B cell (primary cell): ENCODE measurements at regions not wholly inside any gene's neighbourhood (a gene's known extent, or its start where the extent isn't known, plus 50 kb on each side); places are given as distances from the start of the nearest gene placed in this dataset.

Experiments
- ATAC-seq: fragments of 200-7000 bp; cut with Tn5 transposase; one replicate; pipeline ENCODE4 v1.10.0; 2021; ENCODE audit warnings: low read depth, mild to moderate bottlenecking, moderate number of reproducible peaks, moderate library complexity
- CTCF ChIA-PET: fragments of 350-600 bp; sonication (Branson Sonifier 250); formaldehyde crosslinking; loops from one replicate; lab custom pipeline; 2021; ENCODE audit warnings: antibody characterized with exemption, inconsistent platforms; lab: Charles Lee
- POLR2A ChIA-PET: fragments of 350-600 bp; sonication (Branson Sonifier 250); formaldehyde crosslinking; loops from one replicate; lab custom pipeline; 2021; ENCODE audit warnings: antibody characterized with exemption; lab: Charles Lee
- DNase-seq: peaks from one replicate; pipeline ENCODE4 v3.0.0; 2013
- H2AFZ ChIP-seq: 2 replicates; pipeline ENCODE4 v1.6.1; 2012; ENCODE audit warnings: mild to moderate bottlenecking, low read depth, low read length; ENCODE audit not compliant: insufficient read depth, poor library complexity, severe bottlenecking
- H3K27ac ChIP-seq, 2 donors: 1 replicate in 1 of 2; 2 replicates in 1 of 2; pipeline ENCODE4 v1.5.1; 2012 to 2013; ENCODE audit warnings: low read length in 2 of 2, mild to moderate bottlenecking in 2 of 2, moderate library complexity in 1 of 2
- H3K27me3 ChIP-seq, 4 experiments: fragments of 200-600 bp in 1 of 4; sonication (generic) in 1 of 4; replicated peaks in 1 of 4; 1 replicate in 2 of 4; 2 replicates in 2 of 4; pipeline versions ENCODE4 v1.6.1 to v1.7.0; 2013 to 2016; ENCODE audit warnings: low read length in 3 of 4, mild to moderate bottlenecking in 2 of 4, mixed read lengths in 1 of 4, moderate library complexity in 1 of 4; ENCODE audit not compliant: insufficient read depth in 4 of 4, control insufficient read depth in 3 of 4; ENCODE audit errors: control extremely low read depth in 1 of 4
- H3K36me3 ChIP-seq, 2 experiments: replicated peaks in 1 of 2; 1 replicate in 1 of 2; 2 replicates in 1 of 2; pipeline versions ENCODE4 v1.6.1 to v1.7.1; 2013; ENCODE audit warnings: low read length in 1 of 2; ENCODE audit not compliant: insufficient read depth in 2 of 2, control insufficient read depth in 1 of 2; ENCODE audit errors: control extremely low read depth in 1 of 2, extremely low read depth in 1 of 2
- H3K4me1 ChIP-seq, 2 donors: fragments of 200-600 bp in 1 of 2; sonication (generic) in 1 of 2; 1 replicate in 1 of 2; 2 replicates in 1 of 2; pipeline versions ENCODE4 v1.5.1 to v1.6.1; 2013 to 2017; ENCODE audit warnings: low read length in 2 of 2; ENCODE audit not compliant: control insufficient read depth in 2 of 2, insufficient read depth in 2 of 2
- H3K4me2 ChIP-seq: replicated peaks from 2 replicates; pipeline ENCODE3; 2012; ENCODE audit warnings: mild to moderate bottlenecking, low read depth, low read length; ENCODE audit not compliant: poor library complexity, severe bottlenecking
- H3K4me3 ChIP-seq, 5 experiments: fragments of 200-600 bp in 1 of 5; sonication (generic) in 1 of 5; 1 replicate in 3 of 5; 2 replicates in 2 of 5; pipeline versions ENCODE4 v1.5.1 to v1.7.0; 2011 to 2016; ENCODE audit warnings: low read length in 4 of 5, mild to moderate bottlenecking in 4 of 5, low read depth in 2 of 5, control low read depth in 1 of 5, moderate library complexity in 1 of 5; ENCODE audit not compliant: insufficient read depth in 1 of 5; ENCODE audit errors: control extremely low read depth in 1 of 5, extremely low read depth in 1 of 5
- H3K79me2 ChIP-seq: fragments of 200-600 bp; sonication (generic); one replicate; pipeline ENCODE4 v1.6.0; 2016; ENCODE audit warnings: low read length; ENCODE audit not compliant: control insufficient read depth, insufficient read depth
- H3K9ac ChIP-seq: fragments of 200-600 bp; sonication (generic); 2 replicates; pipeline ENCODE4 v1.6.1; 2017; ENCODE audit warnings: mild to moderate bottlenecking, low read length, moderate library complexity
- H3K9me3 ChIP-seq, 3 donors: one replicate each; pipeline versions ENCODE4 v1.6.1 to v1.7.1; 2013; ENCODE audit warnings: low read length in 2 of 3; ENCODE audit not compliant: control insufficient read depth in 2 of 3, insufficient read depth in 1 of 3; ENCODE audit errors: control extremely low read depth in 1 of 3
- H4K20me1 ChIP-seq: 2 replicates; pipeline ENCODE4 v1.6.0; 2012; ENCODE audit warnings: mild to moderate bottlenecking, low read length; ENCODE audit not compliant: insufficient read depth, control insufficient read depth, poor library complexity, severe bottlenecking
- H3K27ac Mint-ChIP-seq: one replicate; pipeline ENCODE4 v1.8.0; 2021; ENCODE audit warnings: mixed read lengths
- H3K27me3 Mint-ChIP-seq: one replicate; pipeline ENCODE4 v1.8.0; 2021; ENCODE audit warnings: mixed read lengths
- H3K4me1 Mint-ChIP-seq: one replicate; pipeline ENCODE4 v1.8.0; 2021; ENCODE audit warnings: mixed read lengths
- H3K4me3 Mint-ChIP-seq: one replicate; pipeline ENCODE4 v1.8.0; 2021; ENCODE audit warnings: mixed read lengths
- H3K9me3 Mint-ChIP-seq: one replicate; pipeline ENCODE4 v1.8.0; 2022; ENCODE audit warnings: mixed read lengths; ENCODE audit not compliant: insufficient read depth
- EZH2 ChIP-seq: IDR thresholded peaks from 2 replicates; pipeline ENCODE4 v1.6.1; 2012; ENCODE audit warnings: borderline replicate concordance, low read depth, mild to moderate bottlenecking, moderate library complexity, low read length; ENCODE audit not compliant: insufficient read depth, poor library complexity, severe bottlenecking
- WGBS: methylation state at CpG from one replicate; pipeline ENCODE4 v1.1.5; 2013; ENCODE audit warnings: missing lambda C conversion rate; ENCODE audit not compliant: insufficient coverage; 5-methylcytosine and 5-hydroxymethylcytosine counted together
- intact Hi-C: fragments of 100-400 bp; cut with micrococcal nuclease; formaldehyde crosslinking; loops from one replicate; pipeline ENCODE4 v1.10.0; 2022
- TF ChIP-seq, protein P1 (sequence below): fragments of 200-600 bp; IDR thresholded peaks from one replicate; pipeline ENCODE4 v1.8.0; 2022; ENCODE audit warnings: antibody characterized with exemption, mild to moderate bottlenecking

- Histone ChIP-seq H3K27ac (no peak overlapping the region), H3K36me3 (no peaks in the 10 kb centered on the region), H3K27me3 (no peaks in the 10 kb centered on the region), H3K9me3 (no peaks in the 10 kb centered on the region), H4K20me1 (no peaks in the 10 kb centered on the region), H3K4me3 (no peak overlapping the region), H3K4me1 (no peaks in the 10 kb centered on the region), H3K9ac (no peak overlapping the region), H3K79me2 (no peaks in the 10 kb centered on the region), H2AFZ (no peak overlapping the region), H3K4me2 (no peak overlapping the region)
- intact Hi-C loops = no loop called here
- Mint-ChIP-seq H3K4me1 (peaks cover 15% of the 10 kb centered on the region), H3K27ac (no peak overlapping the region), H3K9me3 (no peaks in the 10 kb centered on the region), H3K4me3 (no peak overlapping the region), H3K27me3 (no peaks in the 10 kb centered on the region)
- TF ChIP-seq, protein P1, sequence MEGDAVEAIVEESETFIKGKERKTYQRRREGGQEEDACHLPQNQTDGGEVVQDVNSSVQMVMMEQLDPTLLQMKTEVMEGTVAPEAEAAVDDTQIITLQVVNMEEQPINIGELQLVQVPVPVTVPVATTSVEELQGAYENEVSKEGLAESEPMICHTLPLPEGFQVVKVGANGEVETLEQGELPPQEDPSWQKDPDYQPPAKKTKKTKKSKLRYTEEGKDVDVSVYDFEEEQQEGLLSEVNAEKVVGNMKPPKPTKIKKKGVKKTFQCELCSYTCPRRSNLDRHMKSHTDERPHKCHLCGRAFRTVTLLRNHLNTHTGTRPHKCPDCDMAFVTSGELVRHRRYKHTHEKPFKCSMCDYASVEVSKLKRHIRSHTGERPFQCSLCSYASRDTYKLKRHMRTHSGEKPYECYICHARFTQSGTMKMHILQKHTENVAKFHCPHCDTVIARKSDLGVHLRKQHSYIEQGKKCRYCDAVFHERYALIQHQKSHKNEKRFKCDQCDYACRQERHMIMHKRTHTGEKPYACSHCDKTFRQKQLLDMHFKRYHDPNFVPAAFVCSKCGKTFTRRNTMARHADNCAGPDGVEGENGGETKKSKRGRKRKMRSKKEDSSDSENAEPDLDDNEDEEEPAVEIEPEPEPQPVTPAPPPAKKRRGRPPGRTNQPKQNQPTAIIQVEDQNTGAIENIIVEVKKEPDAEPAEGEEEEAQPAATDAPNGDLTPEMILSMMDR = no peak
- no peak for TF ChIP-seq EZH2
- ChIA-PET POLR2A (no interaction called here), CTCF (no interaction called here)
- ATAC-seq (no peak), DNase-seq (no peak)
- no CpG with 5 or more reads among the region's 1 CpG for whole genome bisulfite sequencing
Measured at GRCh38 chrX:46254641-46255040, 290.6 kb downstream of the ZNF674 start.

DNA sequence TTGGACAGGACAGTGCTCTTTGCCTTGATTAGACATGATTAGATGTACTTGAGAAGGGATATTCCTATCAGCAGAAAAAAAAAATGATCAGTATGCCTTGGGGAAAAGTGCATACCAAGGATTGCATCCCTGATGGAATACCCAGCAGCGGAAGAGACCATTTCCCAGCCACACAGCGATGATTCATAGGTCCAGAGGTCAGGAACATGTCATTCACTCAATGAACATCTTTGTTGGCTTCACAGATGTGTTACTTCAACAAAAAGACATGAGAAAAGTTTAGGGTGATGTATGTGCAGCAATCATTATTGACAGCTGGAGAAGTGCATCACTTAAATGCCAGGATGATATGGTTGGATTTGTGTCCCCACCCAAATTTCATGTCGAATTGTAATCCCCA, 293.5 kb downstream of the ZNF674 start:
- Histone ChIP-seq H2AFZ (no peak overlapping the region), H3K9ac (no peak overlapping the region), H4K20me1 (no peaks in the 10 kb centered on the region), H3K36me3 (no peaks in the 10 kb centered on the region), H3K9me3 (no peaks in the 10 kb centered on the region), H3K4me3 (no peak overlapping the region), H3K4me1 (no peaks in the 10 kb centered on the region), H3K27ac (no peak overlapping the region), H3K27me3 (no peaks in the 10 kb centered on the region), H3K4me2 (no peak overlapping the region), H3K79me2 (no peaks in the 10 kb centered on the region)
- DNase-seq (no peak), ATAC-seq (no peak)
- Mint-ChIP-seq H3K27ac (no peak overlapping the region), H3K4me3 (no peak overlapping the region), H3K9me3 (no peaks in the 10 kb centered on the region), H3K4me1 (peaks cover 7% of the 10 kb centered on the region), H3K27me3 (no peaks in the 10 kb centered on the region)
- WGBS = no CpG with 5 or more reads among the region's 3 CpGs
- CTCF ChIA-PET = no interaction called here
- TF ChIP-seq, protein P1 = no peak
- no peak for TF ChIP-seq EZH2
- intact Hi-C loops = no loop called here
- POLR2A ChIA-PET = interaction anchor here (0.7 kb wide), 1 partner anchor 561 kb away, joined by 6 read pairs; no protein-coding TSS in a partner anchor
